Adipocyte (in vitro differentiated cells): ENCODE measurements at regions not wholly inside any gene's neighbourhood (a gene's known extent, or its start where the extent isn't known, plus 50 kb on each side); places are given as distances from the start of the nearest gene placed in this dataset.

Experiments used
- DNase-seq: peaks from one replicate; pipeline ENCODE4 v3.0.0-alpha.2; 2015; ENCODE audit warnings: low read depth
- H3K27me3 ChIP-seq: replicated peaks from 2 replicates; pipeline ENCODE4 v1.7.0; 2013; ENCODE audit warnings: mild to moderate bottlenecking, low read length, moderate library complexity; ENCODE audit not compliant: control insufficient read depth, insufficient read depth
- H3K36me3 ChIP-seq: 2 replicates; pipeline ENCODE4 v1.7.0; 2013; ENCODE audit warnings: low read length, mild to moderate bottlenecking, moderate library complexity; ENCODE audit not compliant: control insufficient read depth, insufficient read depth, severe bottlenecking
- H3K4me1 ChIP-seq: 2 replicates; pipeline ENCODE4 v1.7.0; 2013; ENCODE audit warnings: mild to moderate bottlenecking, low read length, moderate library complexity; ENCODE audit not compliant: control insufficient read depth, insufficient read depth
- H3K4me3 ChIP-seq: 2 replicates; pipeline ENCODE4 v1.7.0; 2013; ENCODE audit warnings: mild to moderate bottlenecking, low read length, moderate library complexity
- H3K9ac ChIP-seq: 2 replicates; pipeline ENCODE4 v1.7.0; 2013; ENCODE audit warnings: mild to moderate bottlenecking, low read length, moderate library complexity
- H3K9me3 ChIP-seq: 2 replicates; pipeline ENCODE4 v1.7.0; 2013; ENCODE audit warnings: mild to moderate bottlenecking, low read length, moderate library complexity; ENCODE audit not compliant: control insufficient read depth

DNA sequence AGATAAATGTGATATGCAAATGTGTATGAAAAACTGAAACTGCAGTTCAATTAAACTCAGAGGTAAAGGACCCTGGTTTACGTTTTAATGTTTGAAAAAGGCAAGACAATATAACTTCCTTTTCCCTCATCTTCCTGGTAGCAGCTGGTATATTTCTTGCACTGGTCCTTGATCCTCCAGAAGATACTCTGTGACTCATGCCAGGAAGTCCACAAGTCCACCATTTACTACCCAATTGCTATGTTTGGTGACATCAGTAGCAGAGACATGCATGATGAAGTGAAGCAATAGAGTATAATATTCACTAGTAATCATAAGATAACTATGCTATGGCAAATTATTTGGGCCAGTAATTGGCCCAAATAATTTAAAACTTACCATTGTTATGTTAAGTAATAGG lies 774.5 kb upstream of the NEGR1 start:
- Histone ChIP-seq H3K27me3 (no peaks in the 10 kb centered on the region), H3K4me3 (no peak overlapping the region), H3K36me3 (no peaks in the 10 kb centered on the region), H3K9ac (no peak overlapping the region), H3K4me1 (no peaks in the 10 kb centered on the region), H3K9me3 (no peaks in the 10 kb centered on the region)
- DNase-seq, result no peak

DNA sequence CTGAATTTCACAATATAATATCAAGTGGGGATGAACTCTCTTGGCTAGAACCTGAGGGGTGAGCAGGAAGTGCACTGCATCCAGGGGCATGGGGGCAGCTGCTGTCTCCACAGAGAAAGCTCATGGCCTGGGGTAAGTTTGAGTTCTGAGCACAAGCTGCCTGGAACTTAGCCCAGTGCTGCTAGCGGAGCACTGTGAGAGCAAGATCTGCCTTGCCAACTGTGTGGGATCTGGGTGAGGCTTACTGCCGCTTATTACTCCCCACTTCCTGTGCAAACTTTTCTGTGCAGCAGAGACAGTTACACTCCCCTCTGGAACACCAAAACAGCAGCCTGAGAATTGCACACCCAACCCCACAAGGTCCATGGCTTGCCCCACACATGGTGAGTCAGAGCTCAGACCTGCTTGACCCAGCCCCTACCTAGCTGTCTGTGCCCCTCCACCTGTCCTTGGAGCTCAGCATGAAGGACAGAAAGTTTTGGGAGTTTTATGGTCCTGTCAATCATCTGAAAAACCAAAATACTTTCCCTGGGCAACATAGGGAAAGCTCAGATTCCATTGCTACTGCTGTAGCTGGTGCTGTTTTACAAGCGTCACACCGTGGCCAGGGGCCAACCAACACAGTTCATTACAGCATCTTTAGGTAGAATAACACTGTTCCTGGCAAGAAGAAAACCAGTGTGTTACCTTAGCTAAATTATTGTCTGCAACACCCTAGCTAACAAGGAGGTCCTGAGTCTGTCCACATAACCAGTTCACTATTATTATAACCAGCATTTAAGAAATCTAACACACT lies 762.1 kb upstream of the NEGR1 start:
- Histone ChIP-seq H3K9ac (no peak overlapping the region), H3K4me3 (no peak overlapping the region), H3K9me3 (peaks cover 7% of the 10 kb centered on the region), H3K4me1 (no peaks in the 10 kb centered on the region), H3K27me3 (no peaks in the 10 kb centered on the region), H3K36me3 (no peaks in the 10 kb centered on the region)
- DNase-seq, result peak; percentile 1

DNA sequence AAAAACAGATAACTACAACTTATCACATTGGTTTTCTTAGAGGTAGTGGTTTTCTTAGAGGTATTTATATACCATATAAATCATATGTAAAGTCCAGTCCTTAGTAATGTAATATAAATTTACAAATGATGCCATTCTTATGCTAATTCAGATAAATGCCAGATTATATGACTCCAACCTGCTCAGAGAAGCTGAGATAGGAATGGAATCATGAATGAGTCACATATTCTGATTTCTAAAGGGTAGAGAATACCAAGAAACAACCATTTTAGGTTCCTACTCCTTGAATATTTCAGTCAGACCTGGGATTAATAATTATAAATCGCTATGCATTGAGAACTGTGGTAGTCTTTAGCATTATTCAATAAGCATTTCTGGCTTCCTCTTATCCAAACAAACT lies 760.1 kb upstream of the NEGR1 start:
- Histone ChIP-seq H3K27me3 (no peaks in the 10 kb centered on the region), H3K9ac (no peak overlapping the region), H3K9me3 (peaks cover 5% of the 10 kb centered on the region), H3K36me3 (no peaks in the 10 kb centered on the region), H3K4me3 (no peak overlapping the region), H3K4me1 (no peaks in the 10 kb centered on the region)
- no peak for DNase-seq

DNA sequence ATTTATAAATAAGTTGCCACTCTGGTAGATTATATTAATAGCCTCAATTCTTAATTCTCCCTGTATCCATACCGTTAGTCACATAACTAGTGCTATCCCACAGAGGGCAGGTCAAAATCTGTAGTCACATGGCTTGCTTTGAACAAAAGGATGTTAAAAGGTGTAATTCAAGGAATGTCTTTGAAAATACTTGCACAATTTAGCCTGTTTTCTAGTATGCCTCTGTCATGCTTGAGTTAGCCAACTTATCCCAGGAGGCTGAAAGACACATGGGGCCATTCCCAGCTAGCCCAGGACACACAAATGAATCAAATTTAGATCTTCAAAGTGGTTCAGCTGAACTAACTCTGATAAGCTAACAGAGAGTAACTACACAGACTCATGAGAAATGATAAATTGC lies 758.5 kb upstream of the NEGR1 start:
- no peaks in the 10 kb centered on the region for H3K36me3 ChIP-seq
- H3K4me1 ChIP-seq, result no peaks in the 10 kb centered on the region
- DNase-seq, result no peak
- H3K27me3 ChIP-seq, result no peaks in the 10 kb centered on the region
- H3K9me3 ChIP-seq, result no peaks in the 10 kb centered on the region
- no peak overlapping the region for H3K4me3 ChIP-seq
- H3K9ac ChIP-seq, result no peak overlapping the region

DNA sequence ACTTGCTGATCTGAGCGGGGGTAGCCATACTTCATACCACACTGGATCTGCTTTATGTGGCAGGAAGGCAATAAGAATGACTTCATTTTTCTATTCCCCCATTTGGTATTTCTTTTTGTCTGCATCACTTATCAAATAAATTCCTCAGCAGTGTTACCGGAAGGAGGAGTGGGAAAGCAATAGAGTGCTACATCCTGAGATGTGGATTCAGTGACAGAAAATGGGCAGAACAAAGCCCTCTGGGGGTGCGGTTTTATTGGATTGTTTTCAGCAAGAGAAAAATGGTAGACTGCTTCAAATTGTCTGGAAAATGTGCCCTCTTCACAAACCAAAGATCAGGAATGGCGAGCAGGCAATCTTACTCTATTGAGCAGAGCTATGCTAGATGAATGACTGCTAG lies 751.9 kb upstream of the NEGR1 start:
- no peaks in the 10 kb centered on the region for H3K4me1 ChIP-seq
- DNase-seq, result no peak

DNA sequence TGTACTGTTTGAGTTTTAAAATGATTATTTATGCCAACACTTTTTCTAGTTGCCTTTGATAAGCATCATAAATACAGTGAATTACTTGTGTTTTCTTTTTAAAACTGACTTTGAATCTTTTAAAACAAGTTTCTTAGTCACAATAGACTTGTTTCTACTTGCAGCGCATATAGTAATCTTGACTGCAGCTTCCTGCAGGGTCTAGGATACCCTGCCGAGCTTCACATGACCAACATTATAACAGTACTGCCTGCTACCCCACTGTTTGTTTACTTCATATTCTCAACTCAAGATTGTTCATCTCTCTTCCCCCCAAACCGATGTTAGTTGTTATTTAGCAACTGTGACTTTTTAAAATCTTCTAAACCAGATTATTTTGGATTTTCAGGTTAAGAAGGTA lies 751.3 kb upstream of the NEGR1 start:
- Histone ChIP-seq H3K4me1 (no peaks in the 10 kb centered on the region), H3K36me3 (no peaks in the 10 kb centered on the region), H3K27me3 (no peaks in the 10 kb centered on the region), H3K4me3 (no peak overlapping the region), H3K9me3 (no peaks in the 10 kb centered on the region), H3K9ac (no peak overlapping the region)
- DNase-seq, result no peak

More for the DNA sequence above, 751.9 kb upstream of the NEGR1 start:
- H3K4me3 ChIP-seq, result no peak overlapping the region
- H3K9ac ChIP-seq, result no peak overlapping the region
- H3K9me3 ChIP-seq, result no peaks in the 10 kb centered on the region
- no peaks in the 10 kb centered on the region for H3K27me3 ChIP-seq
- no peaks in the 10 kb centered on the region for H3K36me3 ChIP-seq

DNA sequence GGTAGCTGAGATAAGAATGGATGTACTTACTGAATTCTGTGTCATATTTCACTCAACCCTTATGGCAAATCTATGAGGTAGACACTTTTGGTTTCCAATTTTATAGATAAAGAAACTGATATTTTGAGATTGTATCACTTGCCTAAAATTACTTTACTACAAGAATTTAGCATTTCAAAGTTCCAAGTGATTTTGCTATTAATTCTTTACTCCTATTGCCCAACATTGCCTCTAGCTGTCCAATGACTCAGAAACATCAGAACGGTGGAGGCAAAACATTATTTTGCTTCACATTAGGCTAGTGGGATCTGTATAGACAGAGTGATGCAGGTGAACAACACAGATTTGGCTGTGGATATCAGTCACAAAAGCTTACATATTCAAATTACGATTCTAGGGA lies 747.2 kb upstream of the NEGR1 start:
- DNase-seq, result peak; percentile 2
- Histone ChIP-seq H3K9ac (no peak overlapping the region), H3K36me3 (no peaks in the 10 kb centered on the region), H3K9me3 (no peaks in the 10 kb centered on the region), H3K4me1 (no peaks in the 10 kb centered on the region), H3K4me3 (no peak overlapping the region), H3K27me3 (no peaks in the 10 kb centered on the region)

DNA sequence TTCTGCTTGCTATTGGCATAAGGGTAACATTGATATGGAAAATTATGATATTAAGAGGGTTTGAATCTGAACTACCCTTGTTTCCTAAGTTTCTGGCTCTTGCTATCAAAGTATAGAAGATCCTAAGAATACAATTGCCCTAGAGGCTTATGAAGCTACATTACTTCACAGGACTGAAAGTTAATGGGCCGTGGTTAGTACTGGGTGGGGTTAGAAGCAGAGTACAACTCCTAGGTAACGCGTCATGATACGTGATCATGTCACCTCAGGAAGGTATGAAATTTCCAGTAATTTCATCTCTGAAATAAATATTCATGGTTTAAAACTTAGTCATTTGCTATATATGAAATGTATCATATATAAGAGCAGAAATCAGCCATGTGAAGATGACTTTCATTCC lies 743.8 kb upstream of the NEGR1 start:
- no peaks in the 10 kb centered on the region for H3K9me3 ChIP-seq
- no peak for DNase-seq
- no peaks in the 10 kb centered on the region for H3K4me1 ChIP-seq
- no peak overlapping the region for H3K9ac ChIP-seq
- no peaks in the 10 kb centered on the region for H3K27me3 ChIP-seq
- H3K4me3 ChIP-seq, result no peak overlapping the region
- no peaks in the 10 kb centered on the region for H3K36me3 ChIP-seq

DNA sequence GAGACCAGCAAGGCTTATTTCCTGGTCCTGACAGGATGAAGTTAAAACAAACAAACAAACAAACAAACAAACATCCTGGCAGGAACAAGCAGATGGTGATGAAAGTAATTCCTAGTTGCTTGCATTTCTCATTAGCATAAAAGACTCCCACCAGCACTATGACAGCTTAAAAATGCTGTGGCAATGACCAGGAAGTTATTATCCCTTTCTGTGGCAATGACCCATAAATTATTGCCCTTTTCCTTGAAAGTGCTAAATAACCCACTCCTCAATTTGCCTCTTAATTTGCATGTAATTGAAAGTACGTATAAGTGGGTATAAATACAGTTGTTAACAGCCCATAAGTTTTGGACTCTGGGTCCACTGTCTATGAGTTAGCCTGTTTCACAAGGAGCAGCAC lies 727.6 kb upstream of the NEGR1 start:
- no peak overlapping the region for H3K9ac ChIP-seq
- H3K4me1 ChIP-seq, result no peaks in the 10 kb centered on the region
- H3K36me3 ChIP-seq, result no peaks in the 10 kb centered on the region
- no peaks in the 10 kb centered on the region for H3K27me3 ChIP-seq
- no peaks in the 10 kb centered on the region for H3K9me3 ChIP-seq
- no peak for DNase-seq
- no peak overlapping the region for H3K4me3 ChIP-seq

DNA sequence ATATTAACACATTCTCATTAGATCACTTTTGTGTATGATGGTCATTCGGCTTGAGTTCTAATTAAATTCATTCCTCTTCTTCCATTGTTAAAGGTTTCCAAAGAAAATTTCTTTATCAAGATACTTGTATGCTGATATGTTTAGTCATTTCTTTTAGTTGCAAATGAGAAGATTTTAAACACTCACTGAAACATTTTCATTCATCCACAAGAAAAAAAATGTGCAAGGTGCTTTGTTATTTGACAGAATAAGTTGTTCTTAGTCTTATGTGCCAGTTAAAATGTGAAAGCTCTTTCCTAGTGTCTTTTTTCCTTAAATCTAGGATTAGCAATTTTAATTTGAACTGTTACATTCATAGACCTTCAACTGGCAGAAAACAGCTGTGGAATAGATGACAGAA lies 727.0 kb upstream of the NEGR1 start:
- DNase-seq, result no peak
- H3K4me3 ChIP-seq, result no peak overlapping the region
- no peaks in the 10 kb centered on the region for H3K27me3 ChIP-seq
- no peaks in the 10 kb centered on the region for H3K36me3 ChIP-seq
- no peaks in the 10 kb centered on the region for H3K9me3 ChIP-seq
- no peaks in the 10 kb centered on the region for H3K4me1 ChIP-seq
- H3K9ac ChIP-seq, result no peak overlapping the region

DNA sequence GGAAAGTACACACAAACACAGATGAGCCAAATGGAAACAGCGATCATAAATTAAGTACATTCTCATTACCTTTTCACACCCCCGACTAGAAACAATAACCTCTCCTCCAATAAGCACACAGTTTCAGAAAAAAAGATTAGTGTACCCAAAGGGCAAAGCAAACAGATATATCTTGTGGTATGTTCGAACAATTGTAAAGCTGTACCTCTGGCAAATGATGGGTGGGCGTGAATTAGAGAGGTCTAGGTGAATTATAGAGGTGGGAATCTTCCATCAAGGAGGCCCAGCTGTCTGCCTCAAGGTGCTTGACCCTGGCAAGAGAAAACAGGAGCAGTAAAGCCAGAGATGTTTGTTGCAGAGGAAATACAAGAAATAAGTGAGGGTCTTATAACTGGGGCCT lies 715.3 kb upstream of the NEGR1 start:
- H3K4me3 ChIP-seq, result no peak overlapping the region
- H3K36me3 ChIP-seq, result no peaks in the 10 kb centered on the region
- H3K27me3 ChIP-seq, result no peaks in the 10 kb centered on the region
- no peaks in the 10 kb centered on the region for H3K9me3 ChIP-seq
- DNase-seq, result no peak
- no peaks in the 10 kb centered on the region for H3K4me1 ChIP-seq
- no peak overlapping the region for H3K9ac ChIP-seq

DNA sequence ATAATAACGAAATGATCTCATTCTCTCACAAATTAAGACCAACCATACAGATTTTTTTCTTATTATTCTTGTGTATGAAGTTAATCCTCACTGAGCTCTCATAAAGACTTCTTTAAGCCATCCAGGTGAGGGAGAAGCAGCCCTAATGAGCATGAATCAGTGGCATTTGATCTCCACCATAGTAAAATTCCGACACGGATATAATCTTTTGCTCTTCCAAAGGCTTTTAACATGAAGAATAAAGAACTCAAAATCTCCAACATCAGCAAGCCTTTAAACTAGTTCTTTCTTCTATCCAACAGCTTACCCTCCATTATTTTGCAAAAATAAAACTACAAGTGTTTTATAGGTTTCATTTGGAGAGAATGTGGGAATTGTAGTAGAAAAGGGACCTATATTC lies 714.7 kb upstream of the NEGR1 start:
- H3K36me3 ChIP-seq, result no peaks in the 10 kb centered on the region

More for the DNA sequence above, 714.7 kb upstream of the NEGR1 start:
- no peak overlapping the region for H3K4me3 ChIP-seq
- H3K27me3 ChIP-seq, result no peaks in the 10 kb centered on the region
- DNase-seq, result no peak
- H3K4me1 ChIP-seq, result no peaks in the 10 kb centered on the region
- H3K9ac ChIP-seq, result no peak overlapping the region
- H3K9me3 ChIP-seq, result no peaks in the 10 kb centered on the region
